ENCODE measurements at regions not wholly inside any gene's neighbourhood (a gene's known extent, or its start where the extent isn't known, plus 50 kb on each side); places are given as distances from the start of the nearest gene placed in this dataset.

DNA sequence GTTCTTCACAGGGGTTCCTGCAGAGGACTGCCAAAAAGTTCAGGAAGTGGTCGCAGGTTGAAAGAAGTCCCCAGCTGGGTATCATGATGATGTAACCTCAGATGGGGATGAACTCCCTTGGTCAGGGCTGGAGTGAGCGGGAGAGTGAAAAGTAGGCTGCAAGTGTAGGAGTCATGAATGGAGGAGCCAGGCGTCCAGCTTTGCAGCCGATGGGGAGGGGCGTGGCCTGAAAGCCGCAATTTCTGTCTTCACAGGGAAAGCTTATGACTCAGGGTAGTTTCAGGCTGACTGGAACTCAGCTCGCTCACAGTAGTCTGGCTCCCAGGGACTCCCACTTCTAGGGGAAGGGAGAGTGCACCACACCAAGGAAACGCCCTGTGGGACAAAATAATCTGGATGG is 70.0 kb upstream of the HS3ST3A1 start:
- TF ChIP-seq, protein P1, sequence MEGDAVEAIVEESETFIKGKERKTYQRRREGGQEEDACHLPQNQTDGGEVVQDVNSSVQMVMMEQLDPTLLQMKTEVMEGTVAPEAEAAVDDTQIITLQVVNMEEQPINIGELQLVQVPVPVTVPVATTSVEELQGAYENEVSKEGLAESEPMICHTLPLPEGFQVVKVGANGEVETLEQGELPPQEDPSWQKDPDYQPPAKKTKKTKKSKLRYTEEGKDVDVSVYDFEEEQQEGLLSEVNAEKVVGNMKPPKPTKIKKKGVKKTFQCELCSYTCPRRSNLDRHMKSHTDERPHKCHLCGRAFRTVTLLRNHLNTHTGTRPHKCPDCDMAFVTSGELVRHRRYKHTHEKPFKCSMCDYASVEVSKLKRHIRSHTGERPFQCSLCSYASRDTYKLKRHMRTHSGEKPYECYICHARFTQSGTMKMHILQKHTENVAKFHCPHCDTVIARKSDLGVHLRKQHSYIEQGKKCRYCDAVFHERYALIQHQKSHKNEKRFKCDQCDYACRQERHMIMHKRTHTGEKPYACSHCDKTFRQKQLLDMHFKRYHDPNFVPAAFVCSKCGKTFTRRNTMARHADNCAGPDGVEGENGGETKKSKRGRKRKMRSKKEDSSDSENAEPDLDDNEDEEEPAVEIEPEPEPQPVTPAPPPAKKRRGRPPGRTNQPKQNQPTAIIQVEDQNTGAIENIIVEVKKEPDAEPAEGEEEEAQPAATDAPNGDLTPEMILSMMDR (IDR thresholded peaks at IDR 0.05) = no peak
- no peak for TF ChIP-seq EZH2 (IDR thresholded peaks at IDR 0.05; ENCODE audit: borderline replicate concordance, insufficient read depth, low read depth, low read length, poor library complexity, severe bottlenecking)

Measured in B cell (primary cell).